PFSK-1 (cell line): ENCODE measurements at regions not wholly inside any gene's neighbourhood (a gene's known extent, or its start where the extent isn't known, plus 50 kb on each side); places are given as distances from the start of the nearest gene placed in this dataset.

Experiments used
- POLR2AphosphoS5 ChIP-seq: IDR thresholded peaks from 2 replicates; pipeline ENCODE4 v1.6.1; 2012; ENCODE audit warnings: low read depth, mild to moderate bottlenecking, control low read depth, low read length, moderate library complexity
- SIN3A ChIP-seq: IDR thresholded peaks from 2 replicates; pipeline ENCODE4 v1.6.1; 2012; ENCODE audit warnings: mild to moderate bottlenecking, low read length, moderate library complexity, borderline replicate concordance; ENCODE audit not compliant: insufficient read depth
- TAF1 ChIP-seq: IDR thresholded peaks from 2 replicates; pipeline ENCODE4 v1.6.1; 2012; ENCODE audit warnings: low read length, control low read depth, borderline replicate concordance; ENCODE audit not compliant: insufficient read depth
- TF ChIP-seq, protein P1 (sequence below), 2 experiments: IDR thresholded peaks; 2 replicates each; pipeline versions ENCODE4 v1.6.1 to v1.8.0; 2011 to 2012; ENCODE audit warnings: low read depth in 2 of 2, low read length in 2 of 2, control low read depth in 1 of 2, inconsistent platforms in 1 of 2, mild to moderate bottlenecking in 1 of 2, moderate library complexity in 1 of 2; ENCODE audit not compliant: insufficient read depth in 1 of 2

DNA sequence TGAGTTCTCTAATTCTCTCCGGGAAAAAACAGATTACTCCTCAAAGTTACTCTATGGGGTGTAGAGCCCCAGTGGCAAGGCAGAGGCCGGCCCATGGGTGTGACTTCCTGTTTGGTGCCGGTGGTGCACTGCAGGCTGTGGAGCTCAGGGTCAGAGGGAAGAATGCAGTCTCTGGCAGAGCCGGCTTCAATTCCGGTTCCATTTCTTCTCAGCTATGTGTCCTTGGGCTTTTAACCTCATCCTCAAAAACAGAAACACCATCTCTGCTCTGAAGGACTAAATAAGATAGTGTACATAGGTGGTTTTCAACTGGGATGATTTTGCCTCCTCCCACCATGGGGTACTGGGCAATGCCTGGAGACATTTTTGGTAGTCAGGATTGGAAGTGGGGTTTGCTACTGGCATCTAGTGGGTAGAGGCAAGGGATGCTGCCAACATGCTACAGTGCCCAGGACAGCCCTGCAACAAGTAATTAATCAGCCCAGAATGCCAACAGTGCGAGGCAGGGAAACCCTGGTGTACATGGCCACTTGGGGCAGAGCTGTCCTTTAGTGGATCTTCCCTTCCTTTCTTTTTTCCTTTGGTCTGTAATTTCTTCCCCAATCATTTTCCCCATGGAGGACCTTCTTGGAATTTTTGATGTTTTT is 81.2 kb downstream of the INSIG2 start:
- TF ChIP-seq POLR2AphosphoS5 (no peak), TAF1 (no peak), SIN3A (no peak)
- TF ChIP-seq, protein P1, sequence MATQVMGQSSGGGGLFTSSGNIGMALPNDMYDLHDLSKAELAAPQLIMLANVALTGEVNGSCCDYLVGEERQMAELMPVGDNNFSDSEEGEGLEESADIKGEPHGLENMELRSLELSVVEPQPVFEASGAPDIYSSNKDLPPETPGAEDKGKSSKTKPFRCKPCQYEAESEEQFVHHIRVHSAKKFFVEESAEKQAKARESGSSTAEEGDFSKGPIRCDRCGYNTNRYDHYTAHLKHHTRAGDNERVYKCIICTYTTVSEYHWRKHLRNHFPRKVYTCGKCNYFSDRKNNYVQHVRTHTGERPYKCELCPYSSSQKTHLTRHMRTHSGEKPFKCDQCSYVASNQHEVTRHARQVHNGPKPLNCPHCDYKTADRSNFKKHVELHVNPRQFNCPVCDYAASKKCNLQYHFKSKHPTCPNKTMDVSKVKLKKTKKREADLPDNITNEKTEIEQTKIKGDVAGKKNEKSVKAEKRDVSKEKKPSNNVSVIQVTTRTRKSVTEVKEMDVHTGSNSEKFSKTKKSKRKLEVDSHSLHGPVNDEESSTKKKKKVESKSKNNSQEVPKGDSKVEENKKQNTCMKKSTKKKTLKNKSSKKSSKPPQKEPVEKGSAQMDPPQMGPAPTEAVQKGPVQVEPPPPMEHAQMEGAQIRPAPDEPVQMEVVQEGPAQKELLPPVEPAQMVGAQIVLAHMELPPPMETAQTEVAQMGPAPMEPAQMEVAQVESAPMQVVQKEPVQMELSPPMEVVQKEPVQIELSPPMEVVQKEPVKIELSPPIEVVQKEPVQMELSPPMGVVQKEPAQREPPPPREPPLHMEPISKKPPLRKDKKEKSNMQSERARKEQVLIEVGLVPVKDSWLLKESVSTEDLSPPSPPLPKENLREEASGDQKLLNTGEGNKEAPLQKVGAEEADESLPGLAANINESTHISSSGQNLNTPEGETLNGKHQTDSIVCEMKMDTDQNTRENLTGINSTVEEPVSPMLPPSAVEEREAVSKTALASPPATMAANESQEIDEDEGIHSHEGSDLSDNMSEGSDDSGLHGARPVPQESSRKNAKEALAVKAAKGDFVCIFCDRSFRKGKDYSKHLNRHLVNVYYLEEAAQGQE (IDR thresholded peaks at IDR 0.05; ENCODE audit: insufficient read depth in 1 of 2, low read depth in 2 of 2, low read length in 2 of 2), result no peak
